H1 (cell line): ENCODE measurements at regions not wholly inside any gene's neighbourhood (a gene's known extent, or its start where the extent isn't known, plus 50 kb on each side); places are given as distances from the start of the nearest gene placed in this dataset.

Experiments used
- CTCF ChIA-PET: fragments of 300-600 bp; sonication (Branson Sonifier 250); formaldehyde crosslinking; loops from one replicate; lab custom pipeline; 2021; ENCODE audit not compliant: partially characterized antibody; lab: Charles Lee
- POLR2A ChIA-PET: fragments of 300-600 bp; sonication (Branson Sonifier 250); formaldehyde crosslinking; loops from one replicate; lab custom pipeline; 2021; ENCODE audit warnings: inconsistent platforms; ENCODE audit not compliant: partially characterized antibody; lab: Charles Lee
- DNase-seq, 2 experiments: peaks; one replicate each; pipeline versions ENCODE4 v3.0.0 to v3.0.0-alpha.2; 2010 to 2022; ENCODE audit warnings: low spot score in 2 of 2, low read depth in 1 of 2, mixed read lengths in 1 of 2
- FAIRE-seq: peaks from 2 replicates; lab custom pipeline; 2011; peaks lifted over from hg19 to GRCh38; lab: Jason Lieb, UNC
- H2AFZ ChIP-seq: 2 replicates; pipeline ENCODE4 v1.8.1; 2012; ENCODE audit warnings: low read length, inconsistent platforms
- H2AK5ac ChIP-seq: 2 replicates; pipeline ENCODE4 v1.6.1; 2013; ENCODE audit warnings: low read depth, low read length
- H2BK120ac ChIP-seq: replicated peaks from 2 replicates; pipeline ENCODE3; 2013; ENCODE audit warnings: low read depth, low read length, inconsistent platforms
- H2BK12ac ChIP-seq: 2 replicates; pipeline ENCODE4 v1.6.1; 2013; ENCODE audit warnings: low read depth, low read length
- H2BK15ac ChIP-seq: 2 replicates; pipeline ENCODE4 v1.6.1; 2013; ENCODE audit warnings: low read length
- H2BK20ac ChIP-seq: 2 replicates; pipeline ENCODE4 v1.6.1; 2013; ENCODE audit warnings: low read length
- H2BK5ac ChIP-seq: 2 replicates; pipeline ENCODE4 v1.6.1; 2013; ENCODE audit warnings: low read depth, low read length
- H3K14ac ChIP-seq: 2 replicates; pipeline ENCODE4 v1.6.1; 2013; ENCODE audit warnings: inconsistent platforms; ENCODE audit not compliant: insufficient read length
- H3K18ac ChIP-seq: 2 replicates; pipeline ENCODE4 v1.6.1; 2013; ENCODE audit warnings: low read length; ENCODE audit errors: extremely low read depth
- H3K23ac ChIP-seq: 2 replicates; pipeline ENCODE4 v1.6.1; 2013; ENCODE audit warnings: inconsistent platforms; ENCODE audit not compliant: insufficient read length
- H3K23me2 ChIP-seq: 2 replicates; pipeline ENCODE4 v1.6.1; 2013; ENCODE audit warnings: low read depth, low read length
- H3K27ac ChIP-seq: 2 replicates; pipeline ENCODE4 v1.6.1; 2011; ENCODE audit warnings: low read depth, low read length, inconsistent platforms
- H3K27me3 ChIP-seq, 4 experiments: replicated peaks in 1 of 4; 1 replicate in 1 of 4; 2 replicates in 3 of 4; pipeline versions ENCODE4 v1.6.1 to v1.8.1; 2011 to 2013; ENCODE audit warnings: low read length in 3 of 4, mild to moderate bottlenecking in 3 of 4, inconsistent platforms in 2 of 4, mixed read lengths in 2 of 4, moderate library complexity in 1 of 4; ENCODE audit not compliant: control insufficient read depth in 3 of 4, insufficient read depth in 3 of 4; ENCODE audit errors: extremely low read depth in 1 of 4
- H3K36me3 ChIP-seq, 4 experiments: 2 replicates each; pipeline versions ENCODE4 v1.6.1 to v1.8.1; 2011 to 2013; ENCODE audit warnings: mild to moderate bottlenecking in 4 of 4, low read length in 3 of 4, moderate library complexity in 2 of 4, control low read depth in 1 of 4, inconsistent platforms in 1 of 4; ENCODE audit not compliant: insufficient read depth in 4 of 4, control insufficient read depth in 2 of 4
- H3K4ac ChIP-seq: replicated peaks from 2 replicates; pipeline ENCODE3; 2013; ENCODE audit warnings: low read length, low read depth, mixed read lengths, inconsistent platforms; ENCODE audit not compliant: insufficient read length
- H3K4me1 ChIP-seq, 4 experiments: replicated peaks in 1 of 4; 1 replicate in 1 of 4; 2 replicates in 3 of 4; pipeline versions ENCODE4 v1.6.1 to v1.8.1; 2011 to 2013; ENCODE audit warnings: low read length in 3 of 4, inconsistent platforms in 2 of 4, mixed read lengths in 1 of 4; ENCODE audit not compliant: insufficient read depth in 4 of 4, control insufficient read depth in 3 of 4
- H3K4me2 ChIP-seq, 2 experiments: 2 replicates each; pipeline versions ENCODE4 v1.6.1 to v1.8.1; 2011 to 2013; ENCODE audit warnings: low read depth in 2 of 2, low read length in 2 of 2, control low read depth in 1 of 2, inconsistent platforms in 1 of 2, mild to moderate bottlenecking in 1 of 2; ENCODE audit not compliant: insufficient read depth in 1 of 2
- H3K4me3 ChIP-seq, 4 experiments: fragments of 200-600, 300-600 bp in 1 of 4; sonication (generic), shearing (Covaris generic), sonication (Bioruptor Twin) in 1 of 4; 2 replicates each; pipeline versions ENCODE4 v1.5.1 to v1.8.1; 2011 to 2016; ENCODE audit warnings: low read length in 4 of 4, low read depth in 3 of 4, control low read depth in 2 of 4, inconsistent platforms in 2 of 4, mild to moderate bottlenecking in 2 of 4, mixed read lengths in 1 of 4, moderate library complexity in 1 of 4; ENCODE audit not compliant: insufficient read depth in 2 of 4; ENCODE audit errors: extremely low read depth in 1 of 4
- H3K56ac ChIP-seq: replicated peaks from 2 replicates; pipeline ENCODE3; 2013; ENCODE audit warnings: low read depth, mild to moderate bottlenecking, mixed read lengths, low read length, inconsistent platforms; ENCODE audit not compliant: insufficient read length
- H3K79me1 ChIP-seq: 2 replicates; pipeline ENCODE4 v1.6.1; 2013; ENCODE audit warnings: low read depth, low read length, control low read depth
- H3K79me2 ChIP-seq, 2 experiments: 2 replicates each; pipeline versions ENCODE4 v1.6.1 to v1.8.1; 2012 to 2013; ENCODE audit warnings: low read length in 2 of 2, mild to moderate bottlenecking in 2 of 2, inconsistent platforms in 1 of 2; ENCODE audit not compliant: insufficient read depth in 2 of 2, control insufficient read depth in 1 of 2
- H3K9ac ChIP-seq, 4 experiments: replicated peaks in 1 of 4; 1 replicate in 1 of 4; 2 replicates in 3 of 4; pipeline versions ENCODE4 v1.6.1 to v1.8.1; 2011 to 2013; ENCODE audit warnings: low read depth in 3 of 4, low read length in 3 of 4, control low read depth in 2 of 4, mild to moderate bottlenecking in 2 of 4, moderate library complexity in 2 of 4, inconsistent platforms in 1 of 4; ENCODE audit errors: extremely low read depth in 1 of 4
- H3K9me3 ChIP-seq, 2 experiments: 2 replicates each; pipeline versions ENCODE4 v1.6.1 to v1.8.1; 2012 to 2013; ENCODE audit warnings: mild to moderate bottlenecking in 2 of 2, moderate library complexity in 2 of 2, control low read depth in 1 of 2, inconsistent platforms in 1 of 2, low read depth in 1 of 2, low read length in 1 of 2, mixed read lengths in 1 of 2; ENCODE audit not compliant: insufficient read depth in 2 of 2
- H4K20me1 ChIP-seq, 2 experiments: replicated peaks in 1 of 2; 2 replicates each; pipeline versions ENCODE3 to v1.8.1; 2011 to 2013; ENCODE audit warnings: inconsistent platforms in 2 of 2, low read length in 2 of 2, mild to moderate bottlenecking in 1 of 2; ENCODE audit not compliant: insufficient read depth in 2 of 2, control insufficient read depth in 1 of 2
- H4K5ac ChIP-seq: 2 replicates; pipeline ENCODE4 v1.6.1; 2013; ENCODE audit warnings: low read length, low read depth, mixed read lengths, inconsistent platforms; ENCODE audit not compliant: insufficient read length
- H4K8ac ChIP-seq: 2 replicates; pipeline ENCODE4 v1.8.0; 2013; ENCODE audit warnings: mild to moderate bottlenecking, moderate library complexity, low read length, inconsistent platforms; ENCODE audit not compliant: insufficient read depth; ENCODE audit errors: extremely low read depth
- H4K91ac ChIP-seq: replicated peaks from 2 replicates; pipeline ENCODE3; 2013; ENCODE audit warnings: low read length, mixed read lengths, inconsistent platforms; ENCODE audit not compliant: insufficient read length
- BACH1 ChIP-seq: IDR thresholded peaks from 2 replicates; pipeline ENCODE4 v1.6.1; 2012; ENCODE audit warnings: low read length, improper control_type of control experiment
- CBX8 ChIP-seq: fragments of 300-800, 300-1000 bp; sonication (generic); IDR thresholded peaks from 2 replicates; pipeline ENCODE4 v1.7.1; 2016; ENCODE audit warnings: low read depth, low read length, borderline replicate concordance
- HDAC6 ChIP-seq: IDR thresholded peaks from one replicate; pipeline ENCODE4 v1.7.1; 2012; ENCODE audit warnings: low read depth, mild to moderate bottlenecking, inconsistent platforms, low read length, moderate library complexity
- NANOG ChIP-seq: IDR thresholded peaks from 2 replicates; pipeline ENCODE4 v1.6.1; 2011; ENCODE audit warnings: low read length, low read depth, mild to moderate bottlenecking, inconsistent platforms; ENCODE audit not compliant: insufficient read depth, poor library complexity, severe bottlenecking
- PHF8 ChIP-seq: fragments of 200-600 bp; sonication (generic); conservative IDR thresholded peaks from 2 replicates; pipeline ENCODE4 v1.7.1; 2012; ENCODE audit warnings: low read depth, mild to moderate bottlenecking, inconsistent platforms, low read length, moderate library complexity
- SAP30 ChIP-seq: fragments of 300-600 bp; sonication (generic); IDR thresholded peaks from 2 replicates; pipeline ENCODE4 v1.7.1; 2012; ENCODE audit warnings: low read length, moderate library complexity, mild to moderate bottlenecking, inconsistent platforms; ENCODE audit not compliant: insufficient read depth, insufficient replicate concordance
- SP4 ChIP-seq: IDR thresholded peaks from 2 replicates; pipeline ENCODE4 v1.6.1; 2012; ENCODE audit warnings: low read length, inconsistent platforms
- SUZ12 ChIP-seq: fragments of 200-600 bp; sonication (generic); IDR thresholded peaks from 2 replicates; pipeline ENCODE4 v1.6.1; 2012; ENCODE audit warnings: mild to moderate bottlenecking, inconsistent platforms, low read length, moderate library complexity, mixed read lengths
- TEAD4 ChIP-seq: IDR thresholded peaks from 2 replicates; pipeline ENCODE4 v1.6.1; 2012; ENCODE audit warnings: low read depth, low read length, inconsistent platforms, mixed read lengths
- USF2 ChIP-seq: IDR thresholded peaks from 2 replicates; pipeline ENCODE4 v1.6.1; 2011; ENCODE audit warnings: low read length, improper control_type of control experiment
- ZNF274 ChIP-seq: IDR thresholded peaks from 2 replicates; pipeline ENCODE4 v1.7.0; 2012; ENCODE audit warnings: low read length, borderline replicate concordance; ENCODE audit errors: extremely low read depth
- WGBS, 2 experiments: shearing (Covaris generic) in 1 of 2; methylation state at CpG; one replicate each; pipeline versions ENCODE4 v1.1.6 to v1.1.7; 2013 to 2015; ENCODE audit warnings: low lambda C conversion rate in 2 of 2, mixed read lengths in 2 of 2, inconsistent platforms in 1 of 2, low coverage in 1 of 2, missing lambda C conversion rate in 1 of 2; ENCODE audit not compliant: insufficient replicate concordance in 2 of 2, insufficient coverage in 1 of 2, insufficient read length in 1 of 2; ENCODE audit errors: extremely low coverage in 1 of 2, missing lambda C conversion rate in 1 of 2; 5-methylcytosine and 5-hydroxymethylcytosine counted together

- no peak overlapping the region for H2BK5ac ChIP-seq
- FAIRE-seq (no peak), DNase-seq (no peak)
- H4K20me1 ChIP-seq: no peaks in the 10 kb centered on the region
- no peak overlapping the region for H3K18ac ChIP-seq
- no peak overlapping the region for H3K14ac ChIP-seq
- no peak overlapping the region for H2BK120ac ChIP-seq
- no peak overlapping the region for H4K5ac ChIP-seq
- no peak overlapping the region for H4K8ac ChIP-seq
- TF ChIP-seq SAP30 (no peak), ZNF274 (no peak), BACH1 (no peak), TEAD4 (no peak), USF2 (no peak), CBX8 (no peak), SUZ12 (no peak), NANOG (no peak), PHF8 (no peak), HDAC6 (no peak), SP4 (no peak)
- no peaks in the 10 kb centered on the region for H3K9me3 ChIP-seq
- no peak overlapping the region for H2AFZ ChIP-seq
- no peak overlapping the region for H2BK15ac ChIP-seq
- no peaks in the 10 kb centered on the region for H3K36me3 ChIP-seq
- H2BK12ac ChIP-seq: no peak overlapping the region
- 92% methylated on average over 2 of the region's 2 CpGs; no CpG with 5 or more reads in 1 of the 2 experiments for WGBS, 2 experiments
- no peak overlapping the region for H3K27ac ChIP-seq
- POLR2A ChIA-PET: no interaction called here
- CTCF ChIA-PET: no interaction called here
- no peak overlapping the region for H4K91ac ChIP-seq
- no peak overlapping the region for H2AK5ac ChIP-seq
- H3K4ac ChIP-seq: no peak overlapping the region
- no peaks in the 10 kb centered on the region for H3K23me2 ChIP-seq
- H3K9ac ChIP-seq: no peak overlapping the region
- no peak overlapping the region for H3K4me2 ChIP-seq
- H3K23ac ChIP-seq: no peak overlapping the region
- H3K56ac ChIP-seq: no peak overlapping the region
- no peaks in the 10 kb centered on the region; a peak in 1 of 7 replicates for H3K4me1 ChIP-seq
- no peak overlapping the region for H2BK20ac ChIP-seq
- no peaks in the 10 kb centered on the region for H3K79me1 ChIP-seq
- no peak overlapping the region for H3K4me3 ChIP-seq
- H3K27me3 ChIP-seq: no peaks in the 10 kb centered on the region
- H3K79me2 ChIP-seq: no peaks in the 10 kb centered on the region
These were observed 54.6 kb upstream of the HDAC9 start for GRCh38 chr7:18440934-18441333.
